ENCODE measurements at regions not wholly inside any gene's neighbourhood (a gene's known extent, or its start where the extent isn't known, plus 50 kb on each side); places are given as distances from the start of the nearest gene placed in this dataset.

DNA sequence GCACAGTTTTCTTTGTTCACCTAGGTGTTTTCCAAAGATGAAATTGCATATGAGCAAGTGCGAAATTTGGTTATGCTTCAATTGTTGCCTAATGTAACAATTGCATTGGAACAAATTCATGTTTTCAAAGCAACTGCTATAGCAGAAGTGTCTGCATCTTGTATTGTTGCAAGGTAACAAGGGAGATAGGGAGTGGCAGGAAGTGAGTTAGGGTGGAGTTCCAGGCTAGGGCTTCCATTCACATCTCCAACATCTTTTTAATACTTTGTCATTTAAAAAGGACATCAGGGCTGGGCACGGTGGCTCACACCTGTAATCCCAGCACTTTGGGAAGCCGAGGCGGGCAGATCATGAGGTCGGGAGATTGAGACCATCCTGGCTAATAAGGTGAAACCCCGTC lies 312.3 kb upstream of the E2F7 start:
- Histone ChIP-seq H3K27me3 (no peaks in the 10 kb centered on the region), H3K27ac (no peak overlapping the region), H3K4me1 (ENCODE audit: low read depth) (no peaks in the 10 kb centered on the region), H3K36me3 (no peaks in the 10 kb centered on the region), H3K9me3 (ENCODE audit: low read depth) (no peaks in the 10 kb centered on the region), H3K4me3 (no peak overlapping the region)
- no peak for DNase-seq (ENCODE audit: low read depth in 1 of 2, low spot score in 1 of 2)
- TF ChIP-seq, protein P1, sequence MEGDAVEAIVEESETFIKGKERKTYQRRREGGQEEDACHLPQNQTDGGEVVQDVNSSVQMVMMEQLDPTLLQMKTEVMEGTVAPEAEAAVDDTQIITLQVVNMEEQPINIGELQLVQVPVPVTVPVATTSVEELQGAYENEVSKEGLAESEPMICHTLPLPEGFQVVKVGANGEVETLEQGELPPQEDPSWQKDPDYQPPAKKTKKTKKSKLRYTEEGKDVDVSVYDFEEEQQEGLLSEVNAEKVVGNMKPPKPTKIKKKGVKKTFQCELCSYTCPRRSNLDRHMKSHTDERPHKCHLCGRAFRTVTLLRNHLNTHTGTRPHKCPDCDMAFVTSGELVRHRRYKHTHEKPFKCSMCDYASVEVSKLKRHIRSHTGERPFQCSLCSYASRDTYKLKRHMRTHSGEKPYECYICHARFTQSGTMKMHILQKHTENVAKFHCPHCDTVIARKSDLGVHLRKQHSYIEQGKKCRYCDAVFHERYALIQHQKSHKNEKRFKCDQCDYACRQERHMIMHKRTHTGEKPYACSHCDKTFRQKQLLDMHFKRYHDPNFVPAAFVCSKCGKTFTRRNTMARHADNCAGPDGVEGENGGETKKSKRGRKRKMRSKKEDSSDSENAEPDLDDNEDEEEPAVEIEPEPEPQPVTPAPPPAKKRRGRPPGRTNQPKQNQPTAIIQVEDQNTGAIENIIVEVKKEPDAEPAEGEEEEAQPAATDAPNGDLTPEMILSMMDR (IDR thresholded peaks at IDR 0.05; ENCODE audit: low read depth, low read length): no peak

- Histone ChIP-seq H3K27ac (no peak overlapping the region), H3K27me3 (no peaks in the 10 kb centered on the region), H3K4me3 (no peak overlapping the region), H3K9me3 (ENCODE audit: low read depth) (no peaks in the 10 kb centered on the region), H3K36me3 (no peaks in the 10 kb centered on the region), H3K4me1 (ENCODE audit: low read depth) (no peaks in the 10 kb centered on the region)
- TF ChIP-seq, protein P1 (IDR thresholded peaks at IDR 0.05; ENCODE audit: low read depth, low read length): no peak
- peak in 1 of 2 donors; percentile 76 for DNase-seq (ENCODE audit: low read depth in 1 of 2, low spot score in 1 of 2)
Observed at GRCh38 chr12:77377116-77377515, 311.7 kb upstream of the E2F7 start.

GRCh38 chr12:77374673-77375072 lies 309.3 kb upstream of the E2F7 start:
- H3K4me1 ChIP-seq (ENCODE audit: low read depth): no peaks in the 10 kb centered on the region
- H3K36me3 ChIP-seq: no peaks in the 10 kb centered on the region
- no peak for DNase-seq (ENCODE audit: low read depth in 1 of 2, low spot score in 1 of 2)
- TF ChIP-seq, protein P1 (IDR thresholded peaks at IDR 0.05; ENCODE audit: low read depth, low read length): no peak
- no peaks in the 10 kb centered on the region for H3K9me3 ChIP-seq (ENCODE audit: low read depth)
- H3K27me3 ChIP-seq: no peaks in the 10 kb centered on the region
- H3K27ac ChIP-seq: no peak overlapping the region
- H3K4me3 ChIP-seq: no peak overlapping the region

DNA sequence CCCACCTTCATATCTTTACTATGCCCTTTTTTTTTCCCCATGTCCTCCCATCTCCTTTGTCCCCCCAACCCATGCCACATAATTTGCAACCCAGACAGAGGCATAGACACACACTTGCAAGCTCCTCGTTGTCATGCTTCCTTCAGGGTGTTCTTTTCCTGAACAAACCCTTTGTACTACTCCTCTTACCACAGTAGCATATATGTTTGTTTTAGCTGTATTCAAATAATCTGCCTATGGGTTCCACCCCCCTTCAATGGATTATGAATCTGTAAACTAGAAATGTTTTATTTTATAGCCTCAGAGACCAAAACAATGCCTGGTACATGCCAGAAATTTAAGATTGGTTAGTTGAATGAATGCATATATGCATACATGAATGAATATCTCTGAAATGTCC lies 307.1 kb upstream of the E2F7 start:
- no peaks in the 10 kb centered on the region for H3K36me3 ChIP-seq
- H3K27me3 ChIP-seq: no peaks in the 10 kb centered on the region
- no peak for DNase-seq (ENCODE audit: low read depth in 1 of 2, low spot score in 1 of 2)
- H3K4me1 ChIP-seq (ENCODE audit: low read depth): no peaks in the 10 kb centered on the region
- H3K27ac ChIP-seq: no peak overlapping the region
- TF ChIP-seq, protein P1 (IDR thresholded peaks at IDR 0.05; ENCODE audit: low read depth, low read length): no peak
- H3K4me3 ChIP-seq: no peak overlapping the region
- no peaks in the 10 kb centered on the region for H3K9me3 ChIP-seq (ENCODE audit: low read depth)

- no peaks in the 10 kb centered on the region for H3K9me3 ChIP-seq (ENCODE audit: low read depth)
- no peaks in the 10 kb centered on the region for H3K27me3 ChIP-seq
- no peak overlapping the region for H3K27ac ChIP-seq
- H3K4me1 ChIP-seq (ENCODE audit: low read depth): no peaks in the 10 kb centered on the region
- DNase-seq (ENCODE audit: low read depth in 1 of 2, low spot score in 1 of 2): no peak
- H3K4me3 ChIP-seq: no peak overlapping the region
- H3K36me3 ChIP-seq: no peaks in the 10 kb centered on the region
- TF ChIP-seq, protein P1 (IDR thresholded peaks at IDR 0.05; ENCODE audit: low read depth, low read length): no peak
Observed at GRCh38 chr12:77372026-77372425, 306.7 kb upstream of the E2F7 start.

GRCh38 chr12:77368379-77368778 lies 303.0 kb upstream of the E2F7 start:
- Histone ChIP-seq H3K27me3 (no peaks in the 10 kb centered on the region), H3K9me3 (ENCODE audit: low read depth) (no peaks in the 10 kb centered on the region), H3K36me3 (no peaks in the 10 kb centered on the region), H3K27ac (no peak overlapping the region), H3K4me1 (ENCODE audit: low read depth) (peaks cover 16% of the 10 kb centered on the region), H3K4me3 (no peak overlapping the region)
- DNase-seq (ENCODE audit: low read depth in 1 of 2, low spot score in 1 of 2): no peak
- TF ChIP-seq, protein P1 (IDR thresholded peaks at IDR 0.05; ENCODE audit: low read depth, low read length): no peak

Measured in cardiac muscle cell (in vitro differentiated cells and primary cell).